PC-9 (cell line): ENCODE measurements at regions not wholly inside any gene's neighbourhood (a gene's known extent, or its start where the extent isn't known, plus 50 kb on each side); places are given as distances from the start of the nearest gene placed in this dataset.

Experiments
- BruUV-seq: library from RNA; stranded (reverse); fragments of 400-500 nt; replicated peaks from 2 replicates; lab custom pipeline; 2021; lab: Mats Ljungman, UMichigan
- CTCF ChIA-PET: fragments of 300-600 bp; sonication (Branson Sonifier 250); formaldehyde crosslinking; loops from one replicate; lab custom pipeline; 2022; ENCODE audit warnings: antibody characterized with exemption; lab: Charles Lee
- POLR2A ChIA-PET: fragments of 300-600 bp; sonication (Branson Sonifier 250); formaldehyde crosslinking; loops from one replicate; lab custom pipeline; 2022; ENCODE audit warnings: antibody characterized with exemption; ENCODE audit not compliant: unreplicated experiment; lab: Charles Lee
- DNase-seq, 2 experiments: peaks; one replicate each; pipeline versions ENCODE4 v3.0.0 to v3.0.0-alpha.2; 2015 to 2022; ENCODE audit warnings: mixed read lengths in 1 of 2
- H2AFZ ChIP-seq: fragments of 200-600 bp; sonication (generic); 2 replicates; pipeline ENCODE4 v1.8.1; 2017; ENCODE audit warnings: antibody characterized with exemption
- H3F3A ChIP-seq: fragments of 200-600 bp; sonication (generic); 2 replicates; pipeline ENCODE4 v1.8.1; 2017; ENCODE audit warnings: antibody characterized with exemption, mild to moderate bottlenecking, low read depth; ENCODE audit not compliant: insufficient read depth
- H3K27ac ChIP-seq: fragments of 200-600 bp; sonication (generic); 2 replicates; pipeline ENCODE4 v1.6.1; 2016; ENCODE audit warnings: mixed run types
- H3K27me3 ChIP-seq: fragments of 200-600 bp; sonication (generic); 2 replicates; pipeline ENCODE4 v1.6.1; 2016; ENCODE audit warnings: low read depth, mixed run types; ENCODE audit not compliant: insufficient read depth
- H3K36me3 ChIP-seq: fragments of 200-600 bp; sonication (generic); 2 replicates; pipeline ENCODE4 v1.6.1; 2016; ENCODE audit warnings: low read depth, mixed run types
- H3K4me1 ChIP-seq: fragments of 200-600 bp; sonication (generic); replicated peaks from 2 replicates; pipeline ENCODE4 v1.6.1; 2016; ENCODE audit warnings: mixed run types; ENCODE audit not compliant: insufficient read depth
- H3K4me2 ChIP-seq: fragments of 200-600 bp; sonication (generic); 2 replicates; pipeline ENCODE4 v1.6.1; 2017; ENCODE audit warnings: mixed run types
- H3K4me3 ChIP-seq: fragments of 200-600 bp; sonication (generic); 2 replicates; pipeline ENCODE4 v1.6.1; 2016; ENCODE audit warnings: mixed run types
- H3K79me2 ChIP-seq: fragments of 200-600 bp; sonication (generic); 2 replicates; pipeline ENCODE4 v1.6.1; 2017; ENCODE audit warnings: low read depth, mixed run types
- H3K9me2 ChIP-seq: fragments of 200-600 bp; sonication (generic); 2 replicates; pipeline ENCODE4 v1.8.1; 2017; ENCODE audit warnings: mild to moderate bottlenecking; ENCODE audit not compliant: insufficient read depth
- H3K9me3 ChIP-seq: fragments of 200-600 bp; sonication (generic); 2 replicates; pipeline ENCODE4 v1.8.1; 2016; ENCODE audit warnings: low read depth; ENCODE audit not compliant: insufficient read depth
- H4K20me1 ChIP-seq: fragments of 200-600 bp; sonication (generic); 2 replicates; pipeline ENCODE4 v1.8.1; 2017; ENCODE audit not compliant: insufficient read depth
- EZH2 ChIP-seq: fragments of 200-600 bp; sonication (generic); IDR thresholded peaks from 2 replicates; pipeline ENCODE4 v1.8.0; 2017; ENCODE audit warnings: antibody characterized with exemption, low read depth
- intact Hi-C: fragments of 100-400 bp; cut with micrococcal nuclease; formaldehyde crosslinking; loops from one replicate; pipeline ENCODE4 v1.10.0; 2022; ENCODE audit not compliant: unreplicated experiment
- TF ChIP-seq, protein P1 (sequence below): fragments of 200-600 bp; sonication (generic); conservative IDR thresholded peaks from 2 replicates; pipeline ENCODE4 v1.6.1; 2017; ENCODE audit warnings: mixed run types, antibody characterized with exemption, mild to moderate bottlenecking, moderate library complexity

DNA sequence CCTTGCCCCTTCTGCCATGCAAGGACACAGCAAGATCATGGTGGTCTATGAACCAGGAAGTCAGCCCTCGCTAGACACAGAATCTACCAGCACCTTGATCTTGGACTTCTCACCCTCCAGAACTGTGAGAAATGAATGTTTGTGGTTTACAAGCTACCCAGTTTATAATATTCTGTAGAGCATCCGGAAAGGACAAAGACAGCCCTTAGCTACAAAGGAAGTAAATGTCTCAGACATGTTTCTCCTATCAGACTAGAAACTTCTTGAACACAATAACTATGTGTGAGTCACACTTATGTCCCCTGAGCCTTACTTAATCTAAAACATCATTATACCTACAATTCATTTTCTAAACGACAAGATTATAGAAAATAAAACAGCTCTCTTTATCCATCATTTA is 176.7 kb downstream of the KLHL28 start:
- H3K4me3 ChIP-seq, result no peak overlapping the region
- no peak overlapping the region for H3K27ac ChIP-seq
- H3K4me2 ChIP-seq, result no peak overlapping the region
- no peaks in the 10 kb centered on the region for H4K20me1 ChIP-seq
- H3K9me2 ChIP-seq, result no peaks in the 10 kb centered on the region
- no TSS peak for BruUV-seq
- H3K9me3 ChIP-seq, result no peaks in the 10 kb centered on the region
- ChIA-PET POLR2A (no interaction called here), CTCF (interaction anchor here (0.6 kb wide), 1 partner anchor 66 kb away, joined by 3 read pairs; no protein-coding TSS in a partner anchor)
- no peaks in the 10 kb centered on the region for H3K79me2 ChIP-seq
- no peaks in the 10 kb centered on the region for H3K36me3 ChIP-seq
- TF ChIP-seq EZH2, result no peak
- TF ChIP-seq, protein P1, sequence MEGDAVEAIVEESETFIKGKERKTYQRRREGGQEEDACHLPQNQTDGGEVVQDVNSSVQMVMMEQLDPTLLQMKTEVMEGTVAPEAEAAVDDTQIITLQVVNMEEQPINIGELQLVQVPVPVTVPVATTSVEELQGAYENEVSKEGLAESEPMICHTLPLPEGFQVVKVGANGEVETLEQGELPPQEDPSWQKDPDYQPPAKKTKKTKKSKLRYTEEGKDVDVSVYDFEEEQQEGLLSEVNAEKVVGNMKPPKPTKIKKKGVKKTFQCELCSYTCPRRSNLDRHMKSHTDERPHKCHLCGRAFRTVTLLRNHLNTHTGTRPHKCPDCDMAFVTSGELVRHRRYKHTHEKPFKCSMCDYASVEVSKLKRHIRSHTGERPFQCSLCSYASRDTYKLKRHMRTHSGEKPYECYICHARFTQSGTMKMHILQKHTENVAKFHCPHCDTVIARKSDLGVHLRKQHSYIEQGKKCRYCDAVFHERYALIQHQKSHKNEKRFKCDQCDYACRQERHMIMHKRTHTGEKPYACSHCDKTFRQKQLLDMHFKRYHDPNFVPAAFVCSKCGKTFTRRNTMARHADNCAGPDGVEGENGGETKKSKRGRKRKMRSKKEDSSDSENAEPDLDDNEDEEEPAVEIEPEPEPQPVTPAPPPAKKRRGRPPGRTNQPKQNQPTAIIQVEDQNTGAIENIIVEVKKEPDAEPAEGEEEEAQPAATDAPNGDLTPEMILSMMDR, result no peak
- intact Hi-C loops, result no loop called here
- H2AFZ ChIP-seq, result no peak overlapping the region
- no peak for DNase-seq
- no peaks in the 10 kb centered on the region for H3K4me1 ChIP-seq
- no peaks in the 10 kb centered on the region for H3K27me3 ChIP-seq
- no peaks in the 10 kb centered on the region for H3F3A ChIP-seq

GRCh38 chr14:44783901-44784300 is 177.8 kb downstream of the KLHL28 start:
- Histone ChIP-seq H3K4me2 (no peak overlapping the region), H3K4me1 (no peaks in the 10 kb centered on the region), H2AFZ (no peak overlapping the region), H3K27me3 (no peaks in the 10 kb centered on the region), H3K4me3 (no peak overlapping the region), H3K79me2 (no peaks in the 10 kb centered on the region), H3K9me3 (no peaks in the 10 kb centered on the region), H4K20me1 (no peaks in the 10 kb centered on the region), H3K27ac (no peak overlapping the region), H3F3A (no peaks in the 10 kb centered on the region), H3K36me3 (no peaks in the 10 kb centered on the region), H3K9me2 (no peaks in the 10 kb centered on the region)
- intact Hi-C loops, result no loop called here
- TF ChIP-seq EZH2, result no peak
- TF ChIP-seq, protein P1, result no peak
- ChIA-PET POLR2A (no interaction called here), CTCF (no interaction called here)
- no peak for DNase-seq
- BruUV-seq, result no TSS peak

DNA sequence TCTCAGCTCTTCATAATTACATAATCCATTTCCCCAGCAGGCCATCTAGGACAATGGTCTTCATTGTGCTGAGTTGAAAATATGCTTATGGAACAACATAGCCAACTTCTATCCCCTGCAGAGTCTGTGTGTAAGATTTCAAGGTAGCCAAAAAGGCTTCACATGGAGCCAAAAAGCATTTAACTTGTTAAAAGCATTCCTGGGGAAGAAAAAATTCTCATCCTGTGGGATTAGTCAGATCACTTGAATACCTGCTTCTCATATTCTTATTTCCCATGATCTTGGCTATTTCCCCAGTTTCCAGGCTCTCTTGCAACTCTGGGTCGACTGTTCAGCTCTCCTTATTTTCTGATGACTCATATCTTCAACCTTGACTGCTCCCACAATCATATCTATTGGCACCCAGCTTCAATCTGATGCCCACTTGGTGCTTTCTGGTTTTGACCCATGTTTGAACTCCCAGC is 178.9 kb downstream of the KLHL28 start:
- H3K27ac ChIP-seq, result no peak overlapping the region
- no peaks in the 10 kb centered on the region for H3F3A ChIP-seq
- no peaks in the 10 kb centered on the region for H3K27me3 ChIP-seq
- H3K4me1 ChIP-seq, result no peaks in the 10 kb centered on the region
- TF ChIP-seq EZH2, result no peak
- TF ChIP-seq, protein P1, result no peak
- no peaks in the 10 kb centered on the region for H4K20me1 ChIP-seq
- BruUV-seq, result no TSS peak
- H2AFZ ChIP-seq, result no peak overlapping the region
- no peaks in the 10 kb centered on the region for H3K9me2 ChIP-seq
- no peaks in the 10 kb centered on the region for H3K9me3 ChIP-seq
- DNase-seq, result no peak
- no peak overlapping the region for H3K4me2 ChIP-seq
- no peaks in the 10 kb centered on the region for H3K36me3 ChIP-seq
- H3K4me3 ChIP-seq, result no peak overlapping the region
- H3K79me2 ChIP-seq, result no peaks in the 10 kb centered on the region
- ChIA-PET POLR2A (no interaction called here), CTCF (no interaction called here)
- intact Hi-C loops, result no loop called here
